PC-9 (cell line): ENCODE measurements at regions not wholly inside any gene's neighbourhood (a gene's known extent, or its start where the extent isn't known, plus 50 kb on each side); places are given as distances from the start of the nearest gene placed in this dataset.
"Not testable (repeated sequence)": the region's sequence is repeated elsewhere in the genome, so short reads cannot be mapped to it uniquely, and the experiment has no call there.

Source experiments
- BruUV-seq: library from RNA; stranded (reverse); fragments of 400-500 nt; replicated peaks from 2 replicates; lab custom pipeline; 2021; lab: Mats Ljungman, UMichigan
- CTCF ChIA-PET: fragments of 300-600 bp; sonication (Branson Sonifier 250); formaldehyde crosslinking; loops from one replicate; lab custom pipeline; 2022; ENCODE audit warnings: antibody characterized with exemption; lab: Charles Lee
- POLR2A ChIA-PET: fragments of 300-600 bp; sonication (Branson Sonifier 250); formaldehyde crosslinking; loops from one replicate; lab custom pipeline; 2022; ENCODE audit warnings: antibody characterized with exemption; ENCODE audit not compliant: unreplicated experiment; lab: Charles Lee
- DNase-seq, 2 experiments: peaks; one replicate each; pipeline versions ENCODE4 v3.0.0 to v3.0.0-alpha.2; 2015 to 2022; ENCODE audit warnings: mixed read lengths in 1 of 2
- H2AFZ ChIP-seq: fragments of 200-600 bp; sonication (generic); 2 replicates; pipeline ENCODE4 v1.8.1; 2017; ENCODE audit warnings: antibody characterized with exemption
- H3F3A ChIP-seq: fragments of 200-600 bp; sonication (generic); 2 replicates; pipeline ENCODE4 v1.8.1; 2017; ENCODE audit warnings: antibody characterized with exemption, mild to moderate bottlenecking, low read depth; ENCODE audit not compliant: insufficient read depth
- H3K27ac ChIP-seq: fragments of 200-600 bp; sonication (generic); 2 replicates; pipeline ENCODE4 v1.6.1; 2016; ENCODE audit warnings: mixed run types
- H3K27me3 ChIP-seq: fragments of 200-600 bp; sonication (generic); 2 replicates; pipeline ENCODE4 v1.6.1; 2016; ENCODE audit warnings: low read depth, mixed run types; ENCODE audit not compliant: insufficient read depth
- H3K36me3 ChIP-seq: fragments of 200-600 bp; sonication (generic); 2 replicates; pipeline ENCODE4 v1.6.1; 2016; ENCODE audit warnings: low read depth, mixed run types
- H3K4me1 ChIP-seq: fragments of 200-600 bp; sonication (generic); replicated peaks from 2 replicates; pipeline ENCODE4 v1.6.1; 2016; ENCODE audit warnings: mixed run types; ENCODE audit not compliant: insufficient read depth
- H3K4me2 ChIP-seq: fragments of 200-600 bp; sonication (generic); 2 replicates; pipeline ENCODE4 v1.6.1; 2017; ENCODE audit warnings: mixed run types
- H3K4me3 ChIP-seq: fragments of 200-600 bp; sonication (generic); 2 replicates; pipeline ENCODE4 v1.6.1; 2016; ENCODE audit warnings: mixed run types
- H3K79me2 ChIP-seq: fragments of 200-600 bp; sonication (generic); 2 replicates; pipeline ENCODE4 v1.6.1; 2017; ENCODE audit warnings: low read depth, mixed run types
- H3K9me2 ChIP-seq: fragments of 200-600 bp; sonication (generic); 2 replicates; pipeline ENCODE4 v1.8.1; 2017; ENCODE audit warnings: mild to moderate bottlenecking; ENCODE audit not compliant: insufficient read depth
- H3K9me3 ChIP-seq: fragments of 200-600 bp; sonication (generic); 2 replicates; pipeline ENCODE4 v1.8.1; 2016; ENCODE audit warnings: low read depth; ENCODE audit not compliant: insufficient read depth
- H4K20me1 ChIP-seq: fragments of 200-600 bp; sonication (generic); 2 replicates; pipeline ENCODE4 v1.8.1; 2017; ENCODE audit not compliant: insufficient read depth
- CTCF ChIP-seq: fragments of 200-600 bp; sonication (generic); conservative IDR thresholded peaks from 2 replicates; pipeline ENCODE4 v1.6.1; 2017; ENCODE audit warnings: mixed run types, antibody characterized with exemption, mild to moderate bottlenecking, moderate library complexity
- EZH2 ChIP-seq: fragments of 200-600 bp; sonication (generic); IDR thresholded peaks from 2 replicates; pipeline ENCODE4 v1.8.0; 2017; ENCODE audit warnings: antibody characterized with exemption, low read depth
- intact Hi-C: fragments of 100-400 bp; cut with micrococcal nuclease; formaldehyde crosslinking; loops from one replicate; pipeline ENCODE4 v1.10.0; 2022; ENCODE audit not compliant: unreplicated experiment

GRCh38 chr5:163260471-163260870, 176.9 kb upstream of the CCNG1 start:
- Histone ChIP-seq H2AFZ (no peak overlapping the region), H3K27me3 (no peaks in the 10 kb centered on the region), H3K9me3 (no peaks in the 10 kb centered on the region), H3K9me2 (no peaks in the 10 kb centered on the region), H3K79me2 (no peaks in the 10 kb centered on the region), H3K36me3 (no peaks in the 10 kb centered on the region), H4K20me1 (no peaks in the 10 kb centered on the region), H3K4me3 (no peak overlapping the region), H3K4me2 (no peak overlapping the region), H3K27ac (no peak overlapping the region), H3K4me1 (no peaks in the 10 kb centered on the region), H3F3A (no peaks in the 10 kb centered on the region)
- no peak for DNase-seq
- intact Hi-C loops = no loop called here
- no peak for TF ChIP-seq CTCF
- no peak for TF ChIP-seq EZH2
- BruUV-seq = no TSS peak
- ChIA-PET CTCF (no interaction called here), POLR2A (no interaction called here)

- CTCF ChIA-PET = interaction anchor here (0.7 kb wide), 1 partner anchor 10 kb away, joined by 9 read pairs; no protein-coding TSS in a partner anchor
- Histone ChIP-seq H3K9me2 (no peaks in the 10 kb centered on the region), H2AFZ (no peak overlapping the region)
Measured at GRCh38 chr5:163260961-163261360, 176.4 kb upstream of the CCNG1 start.

GRCh38 chr5:163261647-163262269, 175.6 kb upstream of the CCNG1 start:
- H3F3A ChIP-seq = no peaks in the 10 kb centered on the region
- no peak overlapping the region for H3K27ac ChIP-seq
- no peaks in the 10 kb centered on the region for H3K9me2 ChIP-seq
- ChIA-PET POLR2A (no interaction called here), CTCF (no interaction called here)
- no peak overlapping the region for H3K4me2 ChIP-seq
- no peaks in the 10 kb centered on the region for H3K4me1 ChIP-seq
- H3K9me3 ChIP-seq = no peaks in the 10 kb centered on the region
- H4K20me1 ChIP-seq = no peaks in the 10 kb centered on the region
- H2AFZ ChIP-seq = no peak overlapping the region
- intact Hi-C loops = no loop called here
- no peaks in the 10 kb centered on the region for H3K27me3 ChIP-seq
- TF ChIP-seq EZH2 (no peak), CTCF (no peak)
- no peaks in the 10 kb centered on the region for H3K79me2 ChIP-seq
- H3K4me3 ChIP-seq = no peak overlapping the region
- DNase-seq = no peak
- no TSS peak for BruUV-seq
- no peaks in the 10 kb centered on the region for H3K36me3 ChIP-seq

More at GRCh38 chr5:163260961-163261360, 176.4 kb upstream of the CCNG1 start:
- Histone ChIP-seq H3K4me1 (no peaks in the 10 kb centered on the region), H3F3A (no peaks in the 10 kb centered on the region), H3K4me3 (no peak overlapping the region), H3K27me3 (no peaks in the 10 kb centered on the region), H3K27ac (no peak overlapping the region), H4K20me1 (no peaks in the 10 kb centered on the region), H3K79me2 (no peaks in the 10 kb centered on the region), H3K36me3 (no peaks in the 10 kb centered on the region), H3K4me2 (no peak overlapping the region), H3K9me3 (no peaks in the 10 kb centered on the region)
- TF ChIP-seq EZH2 = no peak
- TF ChIP-seq CTCF = no peak
- POLR2A ChIA-PET = no interaction called here
- BruUV-seq = no TSS peak
- DNase-seq = no peak
- intact Hi-C loops = no loop called here

GRCh38 chr5:163266249-163266648, 171.1 kb upstream of the CCNG1 start:
- H3K27ac ChIP-seq, CTCF ChIA-PET, BruUV-seq, DNase-seq, H3K9me3 ChIP-seq, H3K4me3 ChIP-seq, H3K27me3 ChIP-seq, H3F3A ChIP-seq, H4K20me1 ChIP-seq, H3K79me2 ChIP-seq, H2AFZ ChIP-seq, H3K4me2 ChIP-seq, H3K36me3 ChIP-seq, H3K4me1 ChIP-seq, intact Hi-C loops, H3K9me2 ChIP-seq: not testable (repeated sequence)
- POLR2A ChIA-PET = interaction anchor here (0.6 kb wide), 2 partner anchors 74 to 484 kb away, joined by 3 to 4 read pairs; no protein-coding TSS in a partner anchor
